ENCODE measurements at regions not wholly inside any gene's neighbourhood (a gene's known extent, or its start where the extent isn't known, plus 50 kb on each side); places are given as distances from the start of the nearest gene placed in this dataset.

GRCh38 chr14:71606575-71606974 lies 325.7 kb upstream of the RGS6 start:
- Mint-ChIP-seq H3K9me3 (no peaks in the 10 kb centered on the region; the same call in 2 of the 3 replicates), H3K4me1 (peaks cover 30% of the 10 kb centered on the region), H3K4me3 (no peak overlapping the region), H3K27ac (no peak overlapping the region), H3K27me3 (ENCODE audit: insufficient read depth, low read depth, poor library complexity) (no peaks in the 10 kb centered on the region), H3K36me3 (ENCODE audit: low read depth) (no peaks in the 10 kb centered on the region)
- H2AFZ ChIP-seq = no peak overlapping the region
- H3K36me3 ChIP-seq (ENCODE audit: insufficient read depth) = no peaks in the 10 kb centered on the region
- no peaks in the 10 kb centered on the region for H4K20me1 ChIP-seq (replicated peaks; ENCODE audit: insufficient read depth)
- no peak for TF ChIP-seq ZNF462 (CRISPR knock-in tag; IDR thresholded peaks at IDR 0.05)
- no peak for TF ChIP-seq POLR2AphosphoS5 (IDR thresholded peaks at IDR 0.05; ENCODE audit: low read depth)
- TF ChIP-seq ZNF331 (CRISPR knock-in tag; IDR thresholded peaks at IDR 0.05; ENCODE audit: low read depth) = no peak
- TF ChIP-seq REST (IDR thresholded peaks at IDR 0.05; ENCODE audit: unreplicated experiment) = no peak
- no peak for TF ChIP-seq ZNF114 (CRISPR knock-in tag; IDR thresholded peaks at IDR 0.05)
- H3K4me3 ChIP-seq = no peak overlapping the region
- no peaks in the 10 kb centered on the region for H3K9me2 ChIP-seq (ENCODE audit: insufficient read depth)
- no peak for DNase-seq (ENCODE audit: low spot score)
- H3K4me2 ChIP-seq = no peak overlapping the region
- H3F3A ChIP-seq (replicated peaks; ENCODE audit: low read depth) = 0 out of 2 replicates have a peak, but pooled peaks cover 2% of the 10 kb centered on the region
- H3K79me2 ChIP-seq (replicated peaks; ENCODE audit: insufficient read depth) = peaks cover 40% of the 10 kb centered on the region
- no peak for ATAC-seq
- H3K27ac ChIP-seq (ENCODE audit: low read depth) = no peak overlapping the region
- H3K27me3 ChIP-seq (ENCODE audit: insufficient read depth) = no peaks in the 10 kb centered on the region
- H3K4me1 ChIP-seq (ENCODE audit: insufficient read depth) = peaks cover 15% of the 10 kb centered on the region

Data from GM23338 (cell line).